Right forelimb (tissue), 1 donor: ENCODE measurements at regions not wholly inside any gene's neighbourhood (a gene's known extent, or its start where the extent isn't known, plus 50 kb on each side); places are given as distances from the start of the nearest gene placed in this dataset.

Source experiments
- DNase-seq: peaks from one replicate; pipeline ENCODE4 v3.0.0-alpha.2; 2018

DNA sequence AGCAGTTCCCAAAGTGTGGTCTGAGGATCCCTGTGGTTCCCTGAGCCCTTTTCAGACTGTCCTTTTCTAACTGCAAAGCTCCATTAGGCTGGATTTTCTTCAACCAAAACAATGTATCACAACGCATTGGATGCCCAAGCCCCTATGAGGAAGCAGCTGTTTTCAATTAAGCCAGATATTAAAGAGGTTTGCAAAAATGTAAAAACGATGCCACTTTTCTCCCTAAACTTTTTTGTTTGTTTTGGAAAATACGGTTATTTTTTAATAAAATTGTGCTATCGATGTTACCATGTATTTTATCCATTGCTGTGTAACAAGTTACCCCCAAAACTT, 170.4 kb upstream of the BCOR start:
- no peak for DNase-seq

DNA sequence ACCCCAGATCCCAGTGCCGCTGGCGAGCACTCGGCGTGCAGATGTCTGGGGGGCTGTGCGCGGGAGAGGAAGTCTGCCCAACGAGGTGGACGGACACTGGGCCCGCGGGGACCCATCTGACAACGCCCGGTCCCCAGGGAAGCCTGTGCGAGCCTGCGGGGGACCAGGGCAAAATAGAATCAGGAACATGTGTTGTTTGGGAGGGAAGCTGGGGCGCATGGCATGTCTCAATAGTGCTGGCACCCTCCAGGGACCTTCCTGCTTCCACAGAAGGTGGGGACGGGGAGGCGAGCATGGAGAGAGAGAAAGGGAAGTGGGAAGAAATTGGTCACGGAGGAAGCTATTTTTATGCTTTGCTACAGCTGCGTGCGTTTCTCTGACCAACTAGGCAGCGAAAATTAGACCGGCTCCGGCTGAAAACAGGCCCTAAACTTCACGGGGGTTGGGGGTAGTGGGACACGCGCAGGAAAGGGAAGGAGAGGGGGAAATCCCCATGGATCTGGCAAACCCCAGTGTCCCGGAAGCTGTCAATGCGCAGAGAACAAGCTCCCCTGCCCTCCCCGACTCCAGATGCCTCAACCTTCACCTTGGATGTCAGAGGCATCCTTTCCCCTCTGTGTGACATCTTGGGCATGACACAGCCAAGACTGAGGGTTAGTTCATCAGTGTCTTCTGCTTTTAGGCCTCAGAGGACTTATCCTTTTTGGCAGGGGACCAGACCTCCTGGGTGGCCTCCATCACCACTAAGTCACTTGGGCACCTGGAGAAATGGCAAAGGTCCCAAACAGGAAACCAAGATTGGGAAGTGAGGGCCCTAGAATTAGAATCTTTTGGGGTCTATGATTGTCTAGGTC, 169.8 kb upstream of the BCOR start:
- DNase-seq, result no peak

DNA sequence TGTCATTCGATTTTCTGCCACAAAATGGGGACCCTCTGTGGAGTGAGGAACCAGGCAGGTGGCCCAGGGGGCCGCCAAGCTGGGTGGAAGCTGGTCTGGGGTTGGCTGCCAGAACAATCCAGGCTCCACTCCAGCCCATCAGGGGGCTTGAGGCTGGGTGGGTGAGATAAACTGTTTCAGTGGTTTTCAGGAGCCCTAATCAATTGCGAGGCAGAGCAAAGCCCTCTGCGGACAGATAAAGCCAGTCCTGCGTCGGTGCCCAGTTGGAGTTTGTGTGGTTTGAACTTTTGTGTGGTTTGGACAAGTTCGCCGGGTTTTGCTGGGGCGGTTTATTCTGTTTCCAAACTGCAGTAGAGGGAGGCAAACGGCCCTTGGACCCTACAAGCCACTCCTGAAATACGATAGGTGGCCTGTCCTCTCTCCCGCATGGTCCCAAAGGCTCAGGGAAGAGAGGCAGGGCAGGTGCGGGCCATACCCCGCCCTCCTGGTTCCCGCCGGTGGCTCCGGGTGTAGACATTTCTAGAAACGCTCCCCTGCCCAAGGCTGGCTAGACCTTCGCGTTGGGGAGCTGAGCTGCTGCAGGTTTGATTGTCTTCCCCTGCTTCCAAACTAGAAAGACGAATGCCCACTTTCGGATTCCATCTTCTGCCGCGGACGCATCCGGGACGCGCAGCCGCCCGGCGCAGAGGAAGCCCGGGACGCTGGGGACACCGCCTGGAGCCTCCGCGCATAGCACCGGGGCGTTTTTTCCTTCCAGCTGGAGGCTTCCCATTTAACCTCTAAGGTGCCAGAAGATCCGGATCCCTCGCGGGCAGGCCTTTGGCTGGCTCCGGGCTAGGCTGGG, 169.0 kb upstream of the BCOR start:
- DNase-seq, result peak; percentile 85

DNA sequence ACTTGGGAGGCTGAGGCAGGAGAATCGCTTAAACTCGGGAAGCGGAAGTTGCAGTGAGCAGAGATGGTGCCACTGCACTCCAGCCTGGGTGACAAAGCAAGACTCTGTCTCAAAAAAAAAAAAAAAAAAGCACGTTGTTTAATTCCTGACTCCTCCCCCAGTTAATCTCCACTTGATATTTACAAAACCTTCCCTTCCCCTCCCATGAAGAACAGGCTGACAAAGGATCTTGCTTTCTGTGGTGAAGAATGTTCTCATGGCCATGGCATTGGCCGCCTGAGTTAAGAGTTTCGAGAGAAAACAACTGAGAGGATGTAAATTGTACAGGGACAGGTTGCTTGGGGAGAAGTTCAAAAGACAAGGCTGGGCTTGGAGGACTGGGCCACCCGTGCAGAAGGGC, 168.2 kb upstream of the BCOR start:
- no peak for DNase-seq

DNA sequence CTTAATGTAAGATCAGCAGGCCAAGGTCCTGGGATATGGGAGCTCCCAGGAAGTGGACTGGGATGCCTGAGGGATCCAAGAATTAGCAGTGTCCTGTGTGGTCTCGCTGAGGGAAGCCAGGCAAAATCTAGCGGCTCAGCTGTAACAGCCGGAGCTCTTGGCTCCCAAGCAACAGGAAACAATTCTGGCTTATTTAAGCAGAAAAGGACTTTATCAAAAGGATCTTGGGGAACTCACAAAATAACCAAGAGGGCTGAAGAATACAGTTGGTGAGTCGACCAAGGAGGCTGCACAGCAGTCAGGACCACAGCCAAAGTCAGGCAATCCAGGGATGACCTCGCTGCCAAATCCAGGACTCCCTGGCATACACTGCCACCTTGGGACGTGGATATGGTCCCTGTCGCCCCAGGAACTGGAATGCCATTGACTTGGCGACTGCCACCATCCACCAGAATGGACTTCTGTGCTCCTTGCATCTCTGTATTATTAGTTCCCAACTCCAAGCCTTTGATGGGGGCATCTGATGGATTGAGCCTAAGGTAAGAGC, 165.3 kb upstream of the BCOR start:
- DNase-seq, result no peak

DNA sequence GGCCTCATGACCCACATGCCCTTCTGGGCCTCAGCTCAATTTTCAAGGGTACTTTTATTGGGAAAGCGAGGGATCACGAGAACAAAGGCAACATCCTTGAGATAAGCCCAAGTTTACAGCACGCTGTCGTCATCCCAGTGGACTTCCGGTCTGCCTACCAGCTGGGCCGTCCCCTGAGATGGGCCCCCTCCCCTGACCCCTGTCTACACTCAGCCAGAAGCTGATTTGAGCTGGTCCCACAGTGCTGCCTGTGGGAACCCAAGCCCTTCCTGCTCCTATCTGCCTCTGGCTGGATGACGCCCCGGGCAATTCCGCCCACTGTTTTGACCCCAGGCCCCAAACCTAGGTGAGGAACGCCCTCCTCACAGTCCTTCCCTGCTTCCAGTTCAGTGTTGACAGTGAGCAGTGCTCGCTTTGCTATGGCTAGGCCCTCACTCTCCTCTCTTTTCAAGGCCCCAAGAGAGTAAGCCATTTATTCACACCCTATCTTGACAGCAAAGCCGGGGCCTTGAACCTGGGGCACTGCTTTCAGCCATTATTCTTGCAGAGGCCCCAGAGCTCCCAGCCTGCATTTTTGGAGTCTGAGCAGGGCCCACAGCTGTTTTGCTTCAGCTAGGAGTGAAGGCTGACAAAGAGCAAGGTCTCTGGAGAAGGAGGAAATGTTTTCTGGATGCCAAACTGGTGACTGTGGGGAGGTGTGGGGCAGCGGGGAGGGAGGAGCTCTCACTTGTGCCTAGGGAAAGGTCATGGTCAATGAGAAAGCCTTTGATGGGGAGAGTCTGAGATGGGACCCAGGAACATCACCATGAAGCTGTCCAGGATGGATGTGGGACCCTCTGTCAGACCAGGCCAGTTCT, 164.6 kb upstream of the BCOR start:
- DNase-seq, result no peak

DNA sequence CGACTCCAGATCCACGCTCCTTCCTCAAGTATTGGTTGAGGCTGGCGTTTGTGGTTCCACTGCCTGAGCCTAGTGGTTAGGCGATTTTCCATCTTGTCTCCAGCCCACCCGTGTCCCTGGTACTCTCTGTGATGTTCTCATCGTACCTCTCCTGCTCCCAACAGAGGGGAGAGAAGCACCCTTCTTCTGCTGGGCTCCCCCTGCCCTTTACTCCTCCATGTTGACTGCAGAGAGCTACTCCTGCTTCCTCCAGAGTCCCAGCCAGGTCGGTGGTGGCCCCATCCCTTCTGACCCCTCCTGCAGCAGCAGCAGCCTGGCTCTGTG, 164.0 kb upstream of the BCOR start:
- no peak for DNase-seq

DNA sequence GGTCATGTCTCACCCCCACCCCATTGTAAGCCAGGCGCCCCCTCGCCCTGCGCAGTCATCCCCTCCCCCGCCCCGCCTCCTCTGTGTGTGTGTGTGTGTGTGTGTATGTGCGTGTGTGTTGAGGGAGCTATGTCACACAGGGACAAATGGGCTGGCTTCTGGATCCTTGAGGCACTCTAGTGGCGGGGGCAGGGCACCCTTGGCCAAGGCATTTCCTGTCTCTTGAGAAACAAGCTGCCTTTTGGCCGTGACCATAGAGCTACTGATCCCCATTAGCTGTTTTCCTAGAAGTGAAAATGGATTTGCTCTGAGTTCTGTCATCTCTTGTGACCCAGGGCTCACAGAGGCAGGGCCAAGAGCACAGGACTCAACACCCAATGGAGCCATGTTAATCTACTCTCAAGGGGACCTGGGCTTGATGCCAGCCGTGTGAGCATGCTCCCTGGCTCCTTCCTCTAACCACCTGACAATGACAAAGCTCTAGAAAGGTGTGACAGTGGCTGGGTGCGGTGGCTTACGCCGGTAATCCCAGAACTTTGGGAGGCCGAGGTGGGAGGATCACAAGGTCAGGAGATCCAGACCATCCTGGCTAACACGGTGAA, 162.5 kb upstream of the BCOR start:
- no peak for DNase-seq

DNA sequence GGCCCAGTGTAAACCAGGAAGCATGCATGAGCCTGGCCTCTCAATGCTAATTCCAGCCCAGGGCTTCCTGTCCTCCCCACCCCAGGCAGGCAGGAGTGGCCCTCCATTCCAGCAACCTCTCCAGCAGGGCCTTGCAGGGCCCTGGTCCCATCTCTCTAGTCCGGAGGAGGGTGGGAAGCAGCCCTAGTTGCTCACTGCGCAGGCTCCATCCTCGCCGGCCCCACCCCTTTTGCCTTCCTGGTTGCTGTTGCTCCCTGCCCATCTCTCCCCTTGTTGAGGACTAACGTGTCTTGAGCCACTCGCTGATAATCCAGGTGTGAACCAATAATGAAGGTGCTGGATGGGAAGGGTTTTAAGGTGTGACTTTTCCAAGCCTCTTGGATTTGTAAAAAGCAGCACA, 161.2 kb upstream of the BCOR start:
- DNase-seq, result no peak

DNA sequence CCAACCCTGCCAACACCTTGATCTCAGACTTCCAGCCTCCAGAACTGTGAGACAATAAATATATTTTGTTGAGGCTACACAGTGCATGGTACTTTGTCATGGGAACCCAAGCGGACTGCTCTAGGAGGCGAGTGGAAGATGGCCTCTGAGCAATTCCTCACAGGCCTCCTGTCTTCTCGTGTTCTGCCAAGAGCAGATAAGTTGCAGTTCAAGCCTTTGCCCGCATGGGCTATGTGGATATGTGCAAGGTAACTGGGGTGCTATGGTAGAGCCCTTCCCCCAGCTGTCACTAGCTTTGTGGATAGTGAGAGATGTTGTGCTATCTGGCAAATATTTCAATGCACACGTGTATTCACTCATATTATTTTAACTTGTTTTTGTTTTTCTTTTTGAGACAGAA, 156.0 kb upstream of the BCOR start:
- no peak for DNase-seq

DNA sequence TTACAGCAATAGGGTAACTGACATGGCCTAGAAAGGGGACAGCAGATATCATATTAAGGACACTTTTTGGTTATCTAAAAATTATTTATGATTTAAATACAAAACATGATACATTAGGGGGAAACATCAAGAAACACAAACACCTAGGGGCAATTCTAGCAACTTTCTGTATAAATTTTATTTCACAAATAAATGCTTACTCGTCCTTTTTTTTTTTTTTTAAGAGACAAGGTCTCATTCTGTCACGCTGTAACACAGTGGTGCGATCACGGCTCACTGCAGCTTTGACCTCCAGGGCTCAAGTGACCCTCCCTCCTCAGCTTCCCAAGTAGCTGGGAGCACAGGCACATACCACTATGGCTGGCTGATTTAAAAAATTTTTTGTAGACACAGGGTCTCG, 151.8 kb upstream of the BCOR start:
- DNase-seq, result no peak

DNA sequence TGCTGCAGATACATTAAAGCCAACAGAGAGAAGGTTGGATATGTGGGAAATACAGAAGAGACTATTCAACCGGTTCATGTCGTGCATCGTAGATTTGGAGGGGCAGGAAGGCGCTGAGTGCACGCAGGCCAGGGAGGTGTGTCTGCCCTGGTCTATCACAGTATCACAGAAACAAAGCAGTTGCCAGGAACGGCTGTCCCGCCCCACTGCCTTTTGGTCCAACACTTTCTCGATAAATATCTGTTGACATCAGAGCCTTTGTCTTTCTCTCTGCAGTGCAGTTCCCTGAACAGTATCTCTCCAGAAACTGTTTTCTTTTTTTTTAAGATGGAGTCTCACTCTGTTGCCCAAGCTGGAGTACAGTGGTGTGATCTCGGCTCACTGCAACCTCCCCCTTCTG, 151.1 kb upstream of the BCOR start:
- no peak for DNase-seq

DNA sequence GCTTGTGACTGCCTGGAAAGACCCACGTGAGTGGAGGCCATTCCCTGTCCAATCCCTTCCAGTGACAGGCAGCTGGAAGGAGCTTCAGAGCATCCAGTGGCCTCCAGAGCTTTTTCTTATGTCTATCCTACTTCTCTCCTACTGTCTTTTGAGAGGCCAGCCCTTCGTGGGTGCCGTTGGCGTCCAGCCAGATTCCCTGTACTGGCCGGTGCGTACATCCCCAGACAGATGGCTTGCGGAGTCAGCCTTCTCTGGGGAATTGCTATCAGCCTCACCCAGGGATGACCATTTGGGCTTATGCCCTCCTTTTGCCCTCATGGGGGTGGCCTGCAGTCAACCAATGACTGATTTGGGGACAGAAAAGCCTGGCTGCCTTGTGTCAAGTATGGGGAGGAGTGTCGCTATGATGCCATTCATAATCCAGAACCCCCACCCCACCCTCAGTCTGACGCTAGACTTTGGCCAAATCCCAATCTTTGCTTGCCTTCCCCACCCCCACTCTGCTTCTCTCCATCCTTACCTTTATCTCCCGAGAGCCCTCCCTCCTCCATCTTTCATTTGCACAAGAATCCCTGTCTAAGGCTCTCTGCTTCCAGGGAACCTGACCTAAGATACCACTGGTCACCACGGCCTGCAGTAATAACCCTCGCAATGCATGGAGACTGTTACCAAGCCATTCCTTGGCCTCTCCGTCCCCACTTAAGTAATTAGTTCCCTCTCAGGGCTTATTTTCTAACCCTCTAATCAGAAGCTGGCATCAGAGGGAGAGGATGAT, 150.3 kb upstream of the BCOR start:
- no peak for DNase-seq

DNA sequence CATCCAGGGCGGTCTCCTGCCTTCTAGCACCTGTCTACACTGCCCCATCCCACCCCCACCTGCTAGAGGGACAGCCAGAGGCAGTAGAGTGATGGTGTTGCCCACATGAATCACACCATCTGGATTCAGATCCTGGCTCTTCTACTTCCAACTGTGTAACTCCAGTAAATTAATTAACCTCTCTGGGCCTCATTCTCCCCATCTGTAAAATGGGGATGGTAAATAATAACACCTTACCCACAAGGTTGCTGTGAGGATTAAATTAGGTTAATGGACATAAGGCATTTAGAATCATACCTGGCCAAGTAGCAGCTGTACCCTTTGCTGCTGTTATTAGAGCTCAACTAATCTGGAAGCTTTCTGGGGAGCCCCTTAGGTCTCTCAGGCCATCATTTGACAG, 149.6 kb upstream of the BCOR start:
- no peak for DNase-seq

DNA sequence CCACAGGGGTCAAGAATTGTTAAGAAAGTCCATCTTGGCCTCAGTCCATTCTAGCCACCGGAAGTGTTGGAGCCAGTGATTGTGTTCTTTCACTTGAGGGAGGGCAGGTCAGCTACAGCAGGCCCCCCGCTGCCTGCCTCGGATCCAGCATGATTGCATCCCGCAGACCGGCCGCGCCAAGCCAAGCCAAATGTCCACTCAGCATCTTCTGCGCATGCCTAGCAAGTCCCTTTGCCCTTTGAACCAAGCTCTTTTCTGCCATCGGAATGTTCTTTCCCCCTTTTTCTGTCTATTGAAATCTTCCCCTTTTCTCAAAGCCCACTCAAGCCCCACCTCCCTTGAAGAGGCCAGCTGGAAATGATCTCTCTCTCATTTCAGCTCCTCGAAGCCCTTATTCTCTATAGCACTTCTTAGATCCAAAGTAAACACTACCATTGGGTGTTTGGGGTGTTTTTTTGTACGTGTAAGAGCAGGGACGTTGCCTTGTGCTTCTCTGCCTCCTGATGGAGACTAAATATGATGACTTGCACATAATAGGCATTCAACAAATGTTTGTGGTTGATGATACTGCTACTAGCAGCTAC, 147.8 kb upstream of the BCOR start:
- DNase-seq, result no peak

DNA sequence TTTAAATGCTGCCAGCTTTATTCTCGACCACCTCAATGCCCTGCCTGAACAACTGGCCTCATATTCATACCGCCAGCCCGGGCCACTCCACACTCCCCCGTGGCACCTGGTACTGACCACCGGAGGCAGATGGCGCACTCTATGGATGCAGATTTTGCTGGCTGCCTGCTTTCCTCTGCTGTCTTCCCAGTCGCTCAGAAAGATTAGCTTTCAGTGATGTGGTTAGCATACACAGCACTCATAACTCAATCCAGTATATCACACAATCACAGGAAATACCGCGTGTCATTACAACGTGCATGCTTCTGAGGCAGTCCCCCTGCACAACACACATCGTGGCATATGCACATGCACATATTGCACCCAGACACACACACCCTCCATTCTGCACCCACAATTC, 147.2 kb upstream of the BCOR start:
- DNase-seq, result no peak

DNA sequence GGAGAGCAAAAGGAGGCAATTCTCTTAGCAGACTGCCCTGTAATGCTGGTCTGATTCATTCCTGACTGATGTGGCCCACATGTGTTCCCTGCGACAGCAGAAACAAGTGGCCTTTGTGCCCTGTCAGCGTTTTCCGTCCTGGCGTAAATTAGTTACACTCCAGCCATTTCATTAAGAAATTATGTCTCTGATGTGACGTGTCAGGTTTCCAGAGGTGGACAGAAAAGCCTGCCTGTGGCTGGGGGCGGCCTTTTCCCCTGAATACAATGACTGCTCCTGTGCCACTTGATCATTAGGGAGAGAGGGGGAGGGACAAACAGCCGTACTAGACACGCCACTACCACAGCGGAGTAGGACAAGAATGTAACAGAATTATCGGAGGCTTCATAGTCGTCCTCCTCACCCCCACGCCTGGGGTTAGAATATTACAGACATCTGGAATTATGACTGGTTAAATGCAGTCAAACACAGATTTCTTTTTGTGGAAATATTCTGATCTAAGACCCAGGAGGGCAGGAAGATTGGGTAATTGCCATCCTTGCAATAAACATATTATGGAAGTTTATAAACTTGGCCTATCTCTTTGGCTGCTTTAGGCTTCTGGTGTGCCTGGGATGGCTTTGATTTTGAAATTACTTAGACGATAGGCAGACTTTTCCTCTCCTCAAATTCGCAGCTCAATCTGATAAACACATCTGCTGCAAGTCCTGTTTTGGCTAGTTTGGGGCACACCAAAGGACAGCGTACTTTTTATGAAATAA, 146.2 kb upstream of the BCOR start:
- DNase-seq, result no peak

DNA sequence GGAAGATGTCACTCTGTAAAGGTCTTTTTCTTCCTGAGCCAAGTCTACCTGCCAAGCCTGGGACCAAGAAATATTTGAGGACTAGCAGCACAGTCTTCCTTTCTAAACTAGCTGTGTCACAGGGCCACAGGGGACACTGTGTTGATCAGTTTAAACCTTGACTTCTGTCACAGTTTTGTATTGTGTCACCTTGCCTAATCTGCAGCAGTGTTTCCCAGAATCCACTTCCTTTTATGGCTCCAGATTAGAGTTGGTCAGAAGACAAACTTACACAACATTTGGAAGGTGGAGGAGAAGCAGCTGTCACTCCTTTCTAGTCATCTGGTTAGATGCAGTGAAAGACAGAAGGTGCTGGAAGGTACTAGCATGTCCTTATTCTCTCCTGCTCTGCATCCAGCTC, 143.1 kb upstream of the BCOR start:
- DNase-seq, result no peak

DNA sequence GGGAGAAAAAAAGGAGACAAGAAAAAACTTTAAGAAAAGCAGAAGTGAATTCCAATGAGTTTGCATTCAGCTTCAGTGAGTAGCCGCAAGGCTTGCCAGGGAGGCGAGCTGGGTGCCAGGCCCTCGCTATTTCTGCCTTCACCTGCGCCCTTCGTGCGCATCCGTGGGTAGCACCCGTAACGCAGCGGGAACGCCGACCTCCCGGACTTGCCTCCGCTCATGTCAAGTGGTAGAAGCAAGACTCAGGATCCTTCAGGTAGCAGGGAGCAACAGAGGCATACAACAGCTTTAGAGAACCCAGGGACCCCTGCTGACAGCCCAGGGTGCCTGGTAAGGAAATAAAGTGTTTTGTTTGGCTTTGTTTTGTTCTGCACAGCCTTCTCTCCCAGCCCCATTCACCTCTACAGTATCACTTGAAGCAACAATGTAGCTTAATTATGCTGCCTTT, 140.0 kb upstream of the BCOR start:
- DNase-seq, result no peak

DNA sequence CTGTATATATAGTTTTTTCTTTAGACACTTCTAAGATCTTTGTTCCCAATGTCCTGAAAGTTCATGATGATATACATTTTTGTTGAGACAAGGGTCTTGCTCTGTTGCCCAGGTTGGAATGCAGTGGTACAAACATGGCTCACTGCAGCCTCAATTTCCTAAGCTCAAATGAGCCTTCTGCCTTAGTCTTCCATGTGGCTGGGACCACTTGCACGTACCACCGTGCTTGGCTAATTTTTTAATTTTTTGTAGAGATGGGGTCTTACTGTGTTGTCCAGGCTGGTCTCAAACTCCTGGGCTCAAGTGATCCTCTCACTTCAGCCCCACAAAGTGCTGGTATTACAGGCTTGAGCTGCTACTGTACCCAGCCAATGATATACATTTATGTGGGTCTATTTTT, 132.9 kb upstream of the BCOR start:
- no peak for DNase-seq

DNA sequence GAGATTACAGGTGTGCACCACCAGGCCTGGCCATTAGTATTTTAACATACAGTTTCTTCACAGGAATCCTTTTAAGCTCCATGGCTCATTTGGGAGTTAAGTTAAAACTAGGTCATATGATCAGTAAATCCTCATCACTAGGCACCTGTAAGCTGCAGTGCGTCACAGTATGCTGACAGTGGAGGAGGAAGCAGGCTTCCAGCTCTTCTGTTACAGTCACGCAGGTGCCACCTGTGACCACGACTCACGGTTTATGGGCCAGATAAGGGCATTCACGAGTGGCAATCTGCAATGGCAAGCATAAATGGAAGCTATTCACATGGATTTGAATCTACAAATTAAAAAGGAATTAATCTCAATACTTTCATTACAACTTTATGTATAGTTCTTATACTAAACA, 129.4 kb upstream of the BCOR start:
- DNase-seq, result no peak
